H9 (cell line): ENCODE measurements at regions not wholly inside any gene's neighbourhood (a gene's known extent, or its start where the extent isn't known, plus 50 kb on each side); places are given as distances from the start of the nearest gene placed in this dataset.

ENCODE experiments used
- DNase-seq: peaks from one replicate; pipeline ENCODE4 v3.0.0-alpha.2; 2017
- H2AFZ ChIP-seq: one replicate; pipeline ENCODE4 v1.6.1; 2013; ENCODE audit warnings: mild to moderate bottlenecking, low read length, control low read depth, moderate library complexity
- H2AK5ac ChIP-seq: 2 replicates; pipeline ENCODE4 v1.6.1; 2013; ENCODE audit warnings: low read length, control low read depth, mixed read lengths; ENCODE audit not compliant: insufficient read length
- H2BK120ac ChIP-seq: one replicate; pipeline ENCODE4 v1.6.1; 2013; ENCODE audit warnings: low read depth, mild to moderate bottlenecking, low read length, control low read depth, inconsistent platforms; ENCODE audit not compliant: poor library complexity, severe bottlenecking
- H2BK12ac ChIP-seq: 2 replicates; pipeline ENCODE4 v1.6.1; 2013; ENCODE audit warnings: low read length, control low read depth, mixed read lengths, low read depth; ENCODE audit not compliant: insufficient read length
- H2BK15ac ChIP-seq: 2 replicates; pipeline ENCODE4 v1.6.1; 2013; ENCODE audit warnings: low read depth, low read length, control low read depth
- H2BK20ac ChIP-seq: one replicate; pipeline ENCODE4 v1.6.1; 2013; ENCODE audit warnings: low read depth, mild to moderate bottlenecking, low read length, control low read depth, inconsistent platforms; ENCODE audit not compliant: poor library complexity, severe bottlenecking
- H2BK5ac ChIP-seq: 2 replicates; pipeline ENCODE4 v1.6.1; 2013; ENCODE audit warnings: low read length, control low read depth, mixed read lengths; ENCODE audit not compliant: insufficient read length
- H3K14ac ChIP-seq: 2 replicates; pipeline ENCODE4 v1.6.1; 2013; ENCODE audit warnings: low read length, control low read depth; ENCODE audit not compliant: insufficient read depth
- H3K18ac ChIP-seq: 2 replicates; pipeline ENCODE4 v1.6.1; 2013; ENCODE audit warnings: low read depth, mild to moderate bottlenecking, mixed read lengths, low read length, control low read depth; ENCODE audit not compliant: insufficient read length
- H3K23ac ChIP-seq: 2 replicates; pipeline ENCODE4 v1.6.1; 2013; ENCODE audit warnings: low read length, control low read depth, mixed read lengths, low read depth; ENCODE audit not compliant: insufficient read length
- H3K23me2 ChIP-seq: 2 replicates; pipeline ENCODE4 v1.6.1; 2013; ENCODE audit warnings: low read depth, mild to moderate bottlenecking, mixed read lengths, low read length, control low read depth; ENCODE audit not compliant: insufficient read length, poor library complexity, severe bottlenecking
- H3K27ac ChIP-seq: 2 replicates; pipeline ENCODE4 v1.5.1; 2013; ENCODE audit warnings: low read length, control low read depth, mixed read lengths, low read depth; ENCODE audit not compliant: insufficient read length
- H3K27me3 ChIP-seq: 2 replicates; pipeline ENCODE4 v1.6.1; 2013; ENCODE audit warnings: low read length, control low read depth, inconsistent platforms; ENCODE audit not compliant: insufficient read depth
- H3K4ac ChIP-seq: 2 replicates; pipeline ENCODE4 v1.6.1; 2013; ENCODE audit warnings: low read depth, mild to moderate bottlenecking, control low read depth, inconsistent platforms, low read length, moderate library complexity
- H3K4me1 ChIP-seq: 2 replicates; pipeline ENCODE4 v1.6.1; 2013; ENCODE audit warnings: low read length, control low read depth, inconsistent platforms; ENCODE audit not compliant: insufficient read depth
- H3K4me2 ChIP-seq: 2 replicates; pipeline ENCODE4 v1.6.1; 2013; ENCODE audit warnings: low read length, control low read depth, mixed read lengths; ENCODE audit not compliant: insufficient read length, insufficient read depth
- H3K56ac ChIP-seq: 2 replicates; pipeline ENCODE4 v1.6.1; 2013; ENCODE audit warnings: low read depth, mild to moderate bottlenecking, mixed read lengths, low read length, control low read depth; ENCODE audit not compliant: insufficient read length
- H3K79me1 ChIP-seq: 2 replicates; pipeline ENCODE4 v1.6.1; 2013; ENCODE audit warnings: low read depth, mild to moderate bottlenecking, moderate library complexity, low read length, control low read depth, inconsistent platforms; ENCODE audit not compliant: insufficient read depth, poor library complexity, severe bottlenecking
- H3K79me2 ChIP-seq: 2 replicates; pipeline ENCODE4 v1.6.1; 2013; ENCODE audit warnings: low read length, control low read depth, inconsistent platforms; ENCODE audit not compliant: insufficient read depth
- H3K9ac ChIP-seq: 2 replicates; pipeline ENCODE4 v1.6.1; 2013; ENCODE audit warnings: low read length, control low read depth, mixed read lengths; ENCODE audit not compliant: insufficient read length; ENCODE audit errors: extremely low read depth
- H3K9me3 ChIP-seq: one replicate; pipeline ENCODE4 v1.6.1; 2013; ENCODE audit warnings: low read depth, low read length, inconsistent platforms; ENCODE audit not compliant: control insufficient read depth
- H3T11ph ChIP-seq: one replicate; pipeline ENCODE4 v1.6.1; 2013; ENCODE audit warnings: mild to moderate bottlenecking, low read length, control low read depth, inconsistent platforms
- H4K20me1 ChIP-seq: one replicate; pipeline ENCODE4 v1.6.1; 2013; ENCODE audit not compliant: control insufficient read depth, insufficient read length, insufficient read depth
- H4K5ac ChIP-seq: 2 replicates; pipeline ENCODE4 v1.6.1; 2013; ENCODE audit warnings: low read depth, mild to moderate bottlenecking, mixed read lengths, low read length, control low read depth; ENCODE audit not compliant: insufficient read length
- H4K8ac ChIP-seq: replicated peaks from 2 replicates; pipeline ENCODE4 v1.6.1; 2013; ENCODE audit warnings: low read length, control low read depth, mixed read lengths, low read depth; ENCODE audit not compliant: insufficient read length
- H4K91ac ChIP-seq: 2 replicates; pipeline ENCODE4 v1.6.1; 2013; ENCODE audit warnings: low read depth, mild to moderate bottlenecking, moderate library complexity, mixed read lengths, low read length, control low read depth; ENCODE audit not compliant: insufficient read length
- H3K27ac Mint-ChIP-seq, 3 experiments: 2 replicates in 2 of 3; 3 replicates in 1 of 3; pipeline ENCODE4 v1.8.0; 2020 to 2021; ENCODE audit warnings: mixed read lengths in 3 of 3, mild to moderate bottlenecking in 1 of 3, moderate library complexity in 1 of 3
- H3K27me3 Mint-ChIP-seq: 2 replicates; pipeline ENCODE4 v1.8.0; 2021; ENCODE audit warnings: low read depth, mild to moderate bottlenecking, moderate library complexity, mixed read lengths
- H3K36me3 Mint-ChIP-seq, 3 experiments: 2 replicates in 2 of 3; 3 replicates in 1 of 3; pipeline ENCODE4 v1.8.0; 2020 to 2021; ENCODE audit warnings: low read depth in 3 of 3, mixed read lengths in 3 of 3; ENCODE audit not compliant: insufficient read depth in 1 of 3
- H3K4me1 Mint-ChIP-seq, 2 experiments: 2 replicates each; pipeline ENCODE4 v1.8.0; 2020; ENCODE audit warnings: mixed read lengths in 2 of 2
- H3K4me3 Mint-ChIP-seq, 2 experiments: 2 replicates in 1 of 2; 3 replicates in 1 of 2; pipeline ENCODE4 v1.8.0; 2020 to 2021; ENCODE audit warnings: mild to moderate bottlenecking in 2 of 2, mixed read lengths in 2 of 2, moderate library complexity in 1 of 2
- H3K9me3 Mint-ChIP-seq, 2 experiments: 2 replicates in 1 of 2; 3 replicates in 1 of 2; pipeline ENCODE4 v1.8.0; 2020; ENCODE audit warnings: mild to moderate bottlenecking in 2 of 2, mixed read lengths in 2 of 2, moderate library complexity in 1 of 2
- CTCF ChIP-seq: fragments of 200-600 bp; sonication (generic); conservative IDR thresholded peaks from 3 replicates; pipeline ENCODE4 v1.8.0; 2021; ENCODE audit warnings: antibody characterized with exemption, mild to moderate bottlenecking

- Histone ChIP-seq H3K9me3 (no peaks in the 10 kb centered on the region), H2BK120ac (no peak overlapping the region), H3T11ph (no peak overlapping the region), H2BK12ac (no peak overlapping the region), H3K4ac (no peak overlapping the region), H2BK15ac (no peak overlapping the region), H3K79me2 (no peaks in the 10 kb centered on the region), H4K5ac (no peak overlapping the region), H3K14ac (no peak overlapping the region), H3K18ac (no peak overlapping the region), H3K56ac (no peak overlapping the region), H4K8ac (no peak overlapping the region), H4K91ac (no peak overlapping the region), H4K20me1 (no peaks in the 10 kb centered on the region), H2BK20ac (no peak overlapping the region), H2AFZ (no peak overlapping the region), H3K9ac (no peak overlapping the region), H2BK5ac (no peak overlapping the region), H3K23me2 (no peaks in the 10 kb centered on the region), H3K27me3 (no peaks in the 10 kb centered on the region), H3K27ac (no peak overlapping the region), H3K4me2 (no peak overlapping the region), H2AK5ac (no peak overlapping the region), H3K79me1 (no peaks in the 10 kb centered on the region), H3K23ac (no peak overlapping the region), H3K4me1 (no peaks in the 10 kb centered on the region; the same call in 1 of the 2 replicates)
- Mint-ChIP-seq H3K36me3 (no peaks in the 10 kb centered on the region), H3K27me3 (no peaks in the 10 kb centered on the region), H3K27ac (no peak overlapping the region), H3K4me3 (no peak overlapping the region), H3K4me1 (peaks cover 10 to 11% of the 10 kb centered on the region in 2 experiments), H3K9me3 (no peaks in the 10 kb centered on the region)
- TF ChIP-seq CTCF, result no peak
- DNase-seq, result no peak
Measured at GRCh38 chr18:41145516-41145915, 809.5 kb upstream of the PIK3C3 start.
